ENCODE measurements at regions not wholly inside any gene's neighbourhood (a gene's known extent, or its start where the extent isn't known, plus 50 kb on each side); places are given as distances from the start of the nearest gene placed in this dataset.

GRCh38 chr7:46079421-46079820, 158.3 kb upstream of the IGFBP3 start:
- no peaks in the 10 kb centered on the region for H3K4me1 ChIP-seq
- intact Hi-C loops (cut with DNase I): no loop called here
- TF ChIP-seq CTCF (IDR thresholded peaks at IDR 0.05): no peak
- DNase-seq (no peak), ATAC-seq (no peak)
- no peaks in the 10 kb centered on the region for H3K9me3 ChIP-seq
- no peaks in the 10 kb centered on the region for H3K36me3 ChIP-seq
- no peaks in the 10 kb centered on the region for H3K27me3 ChIP-seq
- H3K27ac ChIP-seq: no peak overlapping the region
- H3K4me3 ChIP-seq: no peak overlapping the region

- TF ChIP-seq CTCF (IDR thresholded peaks at IDR 0.05): no peak
- no peak overlapping the region for H3K27ac ChIP-seq
- ATAC-seq (no peak), DNase-seq (no peak)
- no peaks in the 10 kb centered on the region for H3K27me3 ChIP-seq
- H3K9me3 ChIP-seq: no peaks in the 10 kb centered on the region
- no peaks in the 10 kb centered on the region for H3K36me3 ChIP-seq
- no peak overlapping the region for H3K4me3 ChIP-seq
- H3K4me1 ChIP-seq: no peaks in the 10 kb centered on the region
- intact Hi-C loops (cut with DNase I): no loop called here
Observed at GRCh38 chr7:46076527-46076926, 155.5 kb upstream of the IGFBP3 start.

- TF ChIP-seq CTCF (IDR thresholded peaks at IDR 0.05): no peak
- ATAC-seq: no peak
- H3K4me1 ChIP-seq: no peaks in the 10 kb centered on the region
- H3K36me3 ChIP-seq: no peaks in the 10 kb centered on the region
- intact Hi-C loops (cut with DNase I): no loop called here
- no peak overlapping the region for H3K27ac ChIP-seq
- no peak overlapping the region for H3K4me3 ChIP-seq
- H3K27me3 ChIP-seq: no peaks in the 10 kb centered on the region
- no peak for DNase-seq
- H3K9me3 ChIP-seq: no peaks in the 10 kb centered on the region
Observed at GRCh38 chr7:46072722-46073121, 151.7 kb upstream of the IGFBP3 start.

GRCh38 chr7:46071601-46072000, 150.5 kb upstream of the IGFBP3 start:
- no peak for TF ChIP-seq CTCF (IDR thresholded peaks at IDR 0.05)
- intact Hi-C loops (cut with DNase I): no loop called here
- no peak overlapping the region for H3K4me3 ChIP-seq
- H3K9me3 ChIP-seq: no peaks in the 10 kb centered on the region
- no peak overlapping the region for H3K27ac ChIP-seq
- DNase-seq (no peak), ATAC-seq (no peak)
- H3K4me1 ChIP-seq: no peaks in the 10 kb centered on the region
- no peaks in the 10 kb centered on the region for H3K36me3 ChIP-seq
- no peaks in the 10 kb centered on the region for H3K27me3 ChIP-seq

- no peak overlapping the region for H3K4me3 ChIP-seq
- intact Hi-C loops (cut with DNase I): no loop called here
- no peak for TF ChIP-seq CTCF (IDR thresholded peaks at IDR 0.05)
- ATAC-seq (no peak), DNase-seq (no peak)
- no peaks in the 10 kb centered on the region for H3K9me3 ChIP-seq
- H3K27me3 ChIP-seq: no peaks in the 10 kb centered on the region
- H3K36me3 ChIP-seq: no peaks in the 10 kb centered on the region
- H3K4me1 ChIP-seq: no peaks in the 10 kb centered on the region
- H3K27ac ChIP-seq: no peak overlapping the region
Observed at GRCh38 chr7:46071076-46071475, 150.0 kb upstream of the IGFBP3 start.

Measured in left lung (tissue), 4 donors.